NT2/D1 (cell line): ENCODE measurements at regions not wholly inside any gene's neighbourhood (a gene's known extent, or its start where the extent isn't known, plus 50 kb on each side); places are given as distances from the start of the nearest gene placed in this dataset.

Experiments
- SUZ12 ChIP-seq: IDR thresholded peaks from 2 replicates; pipeline ENCODE4 v1.6.1; 2011; ENCODE audit not compliant: insufficient read length, insufficient read depth; ENCODE audit errors: extremely low read depth
- YY1 ChIP-seq: IDR thresholded peaks from 2 replicates; pipeline ENCODE4 v1.6.1; 2011; ENCODE audit not compliant: insufficient read length, insufficient read depth
- ZNF274 ChIP-seq: IDR thresholded peaks from 2 replicates; pipeline ENCODE4 v1.6.1; 2011; ENCODE audit warnings: mild to moderate bottlenecking, low read depth, low read length

GRCh38 chr13:61261746-61262472, 153.7 kb downstream of the PCDH20 start:
- TF ChIP-seq ZNF274 = no peak
- TF ChIP-seq SUZ12 = no peak
- TF ChIP-seq YY1 = no peak
